Transverse colon (tissue), 4 donors: ENCODE measurements at regions not wholly inside any gene's neighbourhood (a gene's known extent, or its start where the extent isn't known, plus 50 kb on each side); places are given as distances from the start of the nearest gene placed in this dataset.

Source experiments
- DNase-seq: peaks from one replicate; pipeline ENCODE4 v3.0.0-alpha.2; 2019
- H3K27ac ChIP-seq, 4 donors: fragments of 200-600 bp; sonication (generic); 2 replicates each; pipeline ENCODE4 v1.5.1; 2016 to 2018; ENCODE audit warnings: inconsistent platforms in 4 of 4
- H3K27me3 ChIP-seq: fragments of 200-600 bp; sonication (generic); 2 replicates; pipeline ENCODE4 v1.5.1; 2017; ENCODE audit warnings: inconsistent platforms
- H3K36me3 ChIP-seq, 4 donors: fragments of 200-600 bp; sonication (generic); 2 replicates each; pipeline ENCODE4 v1.5.1; 2017 to 2019; ENCODE audit warnings: inconsistent platforms in 4 of 4
- H3K4me1 ChIP-seq, 4 donors: fragments of 200-600 bp; sonication (generic); 2 replicates each; pipeline ENCODE4 v1.5.1; 2017 to 2020; ENCODE audit warnings: inconsistent platforms in 4 of 4
- H3K4me3 ChIP-seq, 4 donors: fragments of 200-600 bp; sonication (generic); 1 replicate in 1 of 4; 2 replicates in 3 of 4; pipeline versions ENCODE4 v1.5.1 to v1.6.1; 2017 to 2019; ENCODE audit warnings: inconsistent platforms in 4 of 4
- H3K9me3 ChIP-seq, 2 donors: fragments of 200-600 bp; sonication (generic); 2 replicates each; pipeline ENCODE4 v1.5.1; 2017 to 2019; ENCODE audit warnings: inconsistent platforms in 2 of 2
- EP300 ChIP-seq: sonication (generic); formaldehyde crosslinking; IDR thresholded peaks from one replicate; pipeline ENCODE4 v1.6.1; 2017; ENCODE audit warnings: antibody characterized with exemption, low read depth
- POLR2A ChIP-seq: fragments of 450-650 bp; IDR thresholded peaks from one replicate; pipeline ENCODE4 v1.6.1; 2016; ENCODE audit warnings: antibody characterized with exemption, mild to moderate bottlenecking, moderate library complexity
- POLR2AphosphoS5 ChIP-seq, 3 donors: sonication (generic); formaldehyde crosslinking; IDR thresholded peaks; one replicate each; pipeline ENCODE4 v1.6.1; 2016; ENCODE audit warnings: antibody characterized with exemption in 3 of 3
- WGBS, 2 donors: methylation state at CpG; one replicate each; pipeline ENCODE4 v1.1.5; 2018; ENCODE audit warnings: low coverage in 1 of 2; 5-methylcytosine and 5-hydroxymethylcytosine counted together
- in situ Hi-C, 4 donors: fragments of 200-750 bp; cut with MboI; loops; one replicate each; pipeline versions ENCODE4 v1.15.0 to v1.15.1; 2017; ENCODE audit warnings: low sequenced_read_pairs in 3 of 4, low pct_ligation_motif_present in 1 of 4, low pct_unique_long_range_greater_than_20kb in 1 of 4
- intact Hi-C: fragments of 100-400 bp; cut with DNase I; formaldehyde crosslinking; loops from one replicate; pipeline ENCODE4 v1.15.1; 2023; ENCODE audit warnings: low total_unique reads
- TF ChIP-seq, protein P1 (sequence below), 5 experiments: fragments of 200-600 bp in 3 of 5; fragments of 450-650 bp in 2 of 5; sonication (generic) in 3 of 5; IDR thresholded peaks; 1 replicate in 2 of 5; 2 replicates in 3 of 5; pipeline ENCODE4 v1.5.1; 2016 to 2017; ENCODE audit warnings: antibody characterized with exemption in 5 of 5, inconsistent platforms in 3 of 5, mild to moderate bottlenecking in 2 of 5, moderate library complexity in 1 of 5

DNA sequence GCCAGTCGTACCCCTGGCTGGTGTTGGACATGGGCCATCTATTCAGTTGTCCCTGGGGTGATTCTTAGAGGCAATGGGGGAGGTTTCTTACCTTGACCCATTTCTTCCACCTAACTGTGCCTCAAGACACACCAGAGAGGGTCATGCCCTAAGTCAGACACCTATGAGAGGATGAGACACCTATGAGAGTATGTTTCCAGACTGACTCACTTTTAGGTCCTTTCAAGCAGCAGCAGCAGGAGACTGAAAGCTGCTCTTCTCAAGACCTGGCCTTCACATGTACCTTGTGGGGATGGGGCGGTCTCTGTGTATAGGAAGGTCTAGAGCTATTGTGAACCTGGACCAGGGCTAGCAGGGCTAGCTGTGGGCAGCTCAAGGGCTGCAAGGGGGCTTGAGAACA is 130.1 kb downstream of the TENT4A start:
- Histone ChIP-seq H3K27me3 (no peaks in the 10 kb centered on the region), H3K27ac (no peak overlapping the region)
- 57 to 90% methylated on average over 1 to 2 of the region's 2 CpGs for WGBS, 2 donors

DNA sequence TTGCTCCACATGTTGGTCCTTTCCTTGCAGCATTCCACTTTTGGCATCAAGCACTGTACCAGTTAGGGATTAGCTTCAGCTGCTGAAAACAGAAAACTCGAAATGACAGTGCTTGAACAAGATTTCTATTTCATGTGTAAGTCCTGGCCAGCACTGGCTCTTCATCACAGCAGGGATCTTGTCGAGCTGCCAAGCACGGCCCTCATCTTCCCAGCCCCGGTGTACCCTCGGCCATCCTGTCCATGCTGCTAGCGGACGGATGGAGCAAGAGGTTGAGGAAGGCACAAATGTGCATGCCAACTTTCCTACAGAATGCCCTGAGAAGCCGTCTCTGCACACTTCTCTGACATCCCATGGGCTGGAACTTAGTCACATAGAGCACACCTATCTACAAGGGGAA is 130.6 kb downstream of the TENT4A start:
- H3K27ac ChIP-seq = no peak overlapping the region
- no peak for TF ChIP-seq POLR2AphosphoS5 (IDR thresholded peaks at IDR 0.05)
- no peak for TF ChIP-seq POLR2A
- TF ChIP-seq, protein P1, sequence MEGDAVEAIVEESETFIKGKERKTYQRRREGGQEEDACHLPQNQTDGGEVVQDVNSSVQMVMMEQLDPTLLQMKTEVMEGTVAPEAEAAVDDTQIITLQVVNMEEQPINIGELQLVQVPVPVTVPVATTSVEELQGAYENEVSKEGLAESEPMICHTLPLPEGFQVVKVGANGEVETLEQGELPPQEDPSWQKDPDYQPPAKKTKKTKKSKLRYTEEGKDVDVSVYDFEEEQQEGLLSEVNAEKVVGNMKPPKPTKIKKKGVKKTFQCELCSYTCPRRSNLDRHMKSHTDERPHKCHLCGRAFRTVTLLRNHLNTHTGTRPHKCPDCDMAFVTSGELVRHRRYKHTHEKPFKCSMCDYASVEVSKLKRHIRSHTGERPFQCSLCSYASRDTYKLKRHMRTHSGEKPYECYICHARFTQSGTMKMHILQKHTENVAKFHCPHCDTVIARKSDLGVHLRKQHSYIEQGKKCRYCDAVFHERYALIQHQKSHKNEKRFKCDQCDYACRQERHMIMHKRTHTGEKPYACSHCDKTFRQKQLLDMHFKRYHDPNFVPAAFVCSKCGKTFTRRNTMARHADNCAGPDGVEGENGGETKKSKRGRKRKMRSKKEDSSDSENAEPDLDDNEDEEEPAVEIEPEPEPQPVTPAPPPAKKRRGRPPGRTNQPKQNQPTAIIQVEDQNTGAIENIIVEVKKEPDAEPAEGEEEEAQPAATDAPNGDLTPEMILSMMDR (IDR thresholded peaks at IDR 0.05) = no peak
- no peak for TF ChIP-seq EP300
- 79 to 92% methylated on average over 5 to 8 of the region's 8 CpGs for WGBS, 2 donors
- DNase-seq = no peak
- no peak overlapping the region for H3K4me3 ChIP-seq
- H3K27me3 ChIP-seq = no peaks in the 10 kb centered on the region
- intact Hi-C loops (no loop called here), in situ Hi-C loops (no loop called here)
- H3K36me3 ChIP-seq = no peaks in the 10 kb centered on the region
- no peaks in the 10 kb centered on the region for H3K9me3 ChIP-seq
- no peaks in the 10 kb centered on the region for H3K4me1 ChIP-seq

More for the DNA sequence above, 130.1 kb downstream of the TENT4A start:
- in situ Hi-C loops = no loop called here
- intact Hi-C loops = no loop called here
- Histone ChIP-seq H3K4me3 (no peak overlapping the region), H3K4me1 (no peaks in the 10 kb centered on the region), H3K9me3 (no peaks in the 10 kb centered on the region), H3K36me3 (no peaks in the 10 kb centered on the region)
- TF ChIP-seq POLR2AphosphoS5 (IDR thresholded peaks at IDR 0.05) (no peak), EP300 (no peak), POLR2A (no peak)
- TF ChIP-seq, protein P1 (IDR thresholded peaks at IDR 0.05) = no peak
- no peak for DNase-seq

DNA sequence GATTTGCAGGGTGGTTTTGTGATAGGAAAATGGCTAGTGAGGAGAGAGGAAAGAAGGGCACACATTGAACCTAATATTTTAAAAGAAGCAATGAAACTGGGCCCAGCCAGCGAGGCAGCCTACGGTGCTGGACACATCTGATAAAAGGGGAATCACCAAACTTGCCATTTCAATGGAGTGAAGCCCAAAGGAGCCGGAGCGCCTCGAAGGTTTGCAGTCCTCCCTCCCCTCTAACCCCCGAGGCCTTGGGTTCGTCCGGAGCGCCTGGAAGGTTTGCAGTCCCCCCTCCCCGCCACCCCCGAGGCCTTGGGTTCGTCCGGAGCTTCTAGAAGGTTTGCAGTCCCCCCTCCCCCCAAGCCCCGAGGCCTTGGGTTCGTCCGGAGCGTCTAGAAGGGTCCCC is 132.6 kb downstream of the TENT4A start:
- H3K4me3 ChIP-seq = no peak overlapping the region
- in situ Hi-C loops (no loop called here), intact Hi-C loops (no loop called here)
- TF ChIP-seq EP300 (no peak), POLR2AphosphoS5 (IDR thresholded peaks at IDR 0.05) (no peak), POLR2A (no peak)
- TF ChIP-seq, protein P1 (IDR thresholded peaks at IDR 0.05) = no peak
- no peak overlapping the region for H3K27ac ChIP-seq
- H3K9me3 ChIP-seq = no peaks in the 10 kb centered on the region
- no peaks in the 10 kb centered on the region for H3K4me1 ChIP-seq
- no peaks in the 10 kb centered on the region for H3K27me3 ChIP-seq
- 88 to 100% methylated on average over 2 to 17 of the region's 17 CpGs for WGBS, 2 donors
- no peak for DNase-seq
- no peaks in the 10 kb centered on the region for H3K36me3 ChIP-seq

DNA sequence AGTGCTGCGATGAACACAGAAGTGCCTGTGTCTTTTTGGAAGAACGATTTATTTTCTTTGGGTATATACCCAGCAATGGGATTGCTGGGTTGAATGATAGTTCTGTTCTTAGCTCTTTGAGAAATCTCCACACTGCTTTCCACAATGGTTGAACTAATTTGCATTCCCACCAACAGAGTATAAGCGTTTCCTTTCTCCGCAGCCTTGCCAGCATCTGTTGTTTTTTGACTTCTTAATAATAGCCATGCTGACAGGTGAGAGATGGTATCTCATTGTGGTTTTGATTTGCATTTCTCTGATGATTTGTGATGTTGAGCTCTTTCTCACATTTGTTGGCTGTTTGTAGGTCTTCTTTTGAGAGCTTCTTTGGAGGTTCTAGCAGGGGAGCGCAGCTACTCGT is 134.6 kb downstream of the TENT4A start:
- H3K9me3 ChIP-seq = peaks cover 0 to 3% of the 10 kb centered on the region in 2 donors
- in situ Hi-C loops (no loop called here), intact Hi-C loops (no loop called here)
- H3K27me3 ChIP-seq = no peaks in the 10 kb centered on the region
- no peaks in the 10 kb centered on the region for H3K36me3 ChIP-seq
- no peaks in the 10 kb centered on the region for H3K4me1 ChIP-seq
- TF ChIP-seq, protein P1 (IDR thresholded peaks at IDR 0.05) = no peak
- TF ChIP-seq POLR2A (no peak), EP300 (no peak), POLR2AphosphoS5 (IDR thresholded peaks at IDR 0.05) (no peak)
- H3K4me3 ChIP-seq = no peak overlapping the region
- 81 to 96% methylated on average over 6 of the region's 6 CpGs for WGBS, 2 donors
- no peak for DNase-seq
- H3K27ac ChIP-seq = no peak overlapping the region
